ENCODE measurements at regions not wholly inside any gene's neighbourhood (a gene's known extent, or its start where the extent isn't known, plus 50 kb on each side); places are given as distances from the start of the nearest gene placed in this dataset.
"Not testable (repeated sequence)": the region's sequence is repeated elsewhere in the genome, so short reads cannot be mapped to it uniquely, and the experiment has no call there.

DNA sequence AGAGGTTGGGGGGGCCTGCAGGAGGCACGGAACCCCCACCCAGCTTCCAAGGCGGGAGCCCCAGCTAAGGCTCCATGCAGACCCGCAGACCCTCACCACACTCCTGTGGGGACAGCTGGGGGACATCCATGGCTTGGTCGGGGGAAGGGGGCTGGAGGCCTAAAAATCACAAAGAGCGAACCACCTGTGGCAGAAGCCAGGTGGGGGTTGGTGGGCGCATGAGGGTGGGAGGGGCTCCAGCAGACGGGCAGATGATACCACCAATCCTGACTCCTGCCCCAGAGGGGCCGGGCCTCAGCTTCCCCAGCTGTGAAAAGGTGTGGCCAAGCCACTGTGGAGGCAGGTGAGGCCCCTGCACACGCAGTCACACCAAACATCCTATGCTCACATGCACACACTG lies 111.6 kb downstream of the FAM53A start:
- DNase-seq = no peak

DNA sequence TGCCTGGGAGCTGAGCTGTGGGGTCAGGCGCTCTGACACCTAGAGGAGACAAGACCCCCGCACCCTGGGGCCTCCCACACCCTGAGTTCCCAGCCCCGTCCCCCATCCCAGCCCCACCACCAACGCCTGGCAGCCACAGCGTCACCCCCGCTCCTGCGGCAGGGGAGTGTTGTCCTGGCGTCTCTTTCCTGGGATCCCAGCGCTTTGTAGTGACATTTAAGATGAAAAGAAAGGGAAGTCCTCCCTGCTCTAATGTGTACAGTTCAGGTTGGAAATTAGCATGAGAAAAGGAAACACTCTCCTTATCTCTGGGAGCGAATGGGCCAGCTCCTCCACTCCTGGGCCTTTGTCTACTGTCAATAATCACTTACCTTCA lies 112.1 kb downstream of the FAM53A start:
- no peak for DNase-seq

- no peak for DNase-seq
Measured at GRCh38 chr4:1571165-1572009, 112.7 kb downstream of the FAM53A start.

GRCh38 chr4:1570291-1571164 lies 113.6 kb downstream of the FAM53A start:
- DNase-seq = no peak

DNA sequence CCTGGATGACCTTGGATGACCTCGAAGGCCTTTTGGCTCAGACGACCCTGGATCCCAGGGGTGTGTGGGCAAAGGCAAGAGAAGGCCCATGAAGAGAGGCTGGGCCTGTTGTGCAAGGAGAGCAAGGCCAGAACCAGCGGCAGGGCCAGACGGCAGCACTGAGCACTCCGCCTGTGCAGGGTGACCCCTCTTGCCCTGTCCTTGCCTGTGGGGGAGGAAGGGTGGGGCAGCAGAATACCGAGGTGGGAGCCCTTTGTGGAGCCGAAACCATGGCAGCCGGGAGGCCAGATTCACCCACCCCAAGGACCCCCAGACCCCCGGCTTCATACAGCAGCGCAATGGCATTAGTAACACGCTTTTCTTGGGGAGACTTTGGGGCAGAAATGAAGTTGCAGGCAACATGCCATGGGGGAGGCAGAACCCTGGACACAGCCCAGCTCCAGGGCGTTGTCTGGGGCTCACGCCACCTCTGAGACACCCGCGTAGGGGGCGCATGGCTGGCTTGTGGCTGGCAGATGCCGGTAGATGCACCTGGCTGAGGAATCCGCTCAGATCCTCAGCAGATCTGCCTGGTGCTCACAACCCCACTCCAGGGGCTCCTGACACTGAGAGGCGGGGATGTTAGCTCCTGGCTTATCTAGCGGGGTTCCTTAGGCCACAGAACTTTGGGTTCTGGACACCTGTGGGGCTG lies 114.5 kb downstream of the FAM53A start:
- DNase-seq = no peak

- DNase-seq = no peak
Measured at GRCh38 chr4:1568855-1569460, 115.2 kb downstream of the FAM53A start.

- no peak for DNase-seq
Measured at GRCh38 chr4:1567808-1568581, 116.1 kb downstream of the FAM53A start.

- DNase-seq = no peak
Measured at GRCh38 chr4:1567519-1567807, 116.7 kb downstream of the FAM53A start.

DNA sequence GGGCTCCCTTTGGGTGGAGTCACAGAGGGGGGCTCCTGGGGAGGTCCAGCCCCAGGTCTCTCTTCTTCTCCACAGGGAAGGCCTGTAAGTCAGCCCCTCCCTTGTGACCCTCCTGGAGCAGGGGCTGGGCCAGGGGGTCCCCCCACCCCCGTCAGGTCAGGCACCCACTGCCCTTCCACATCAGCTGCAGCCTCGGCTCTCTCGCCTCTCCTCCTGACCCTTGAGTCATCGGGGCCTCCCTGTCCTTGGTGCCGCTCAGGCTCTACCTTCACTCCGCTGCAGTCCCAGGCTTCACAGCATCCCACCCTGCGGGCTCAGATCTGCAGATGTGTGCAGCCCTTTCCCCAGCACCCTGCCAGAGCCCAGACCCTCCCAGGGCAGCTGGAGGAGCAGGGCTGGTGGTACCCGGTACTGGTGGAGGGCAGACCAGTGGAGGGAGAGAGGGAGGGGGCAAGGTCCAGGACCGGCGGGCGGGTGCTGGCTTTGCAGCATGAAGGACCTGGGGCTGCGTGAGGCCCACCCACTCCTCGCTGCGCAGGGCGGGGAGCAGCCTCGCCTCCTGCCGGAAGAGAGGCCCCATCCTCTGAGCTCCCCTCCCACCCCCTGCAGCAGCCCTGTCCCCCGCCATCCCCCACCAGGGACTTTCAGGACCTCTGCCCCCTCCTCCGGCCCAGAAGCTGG lies 117.1 kb downstream of the FAM53A start:
- DNase-seq = no peak

- DNase-seq = not testable (repeated sequence)
Measured at GRCh38 chr4:1566301-1566837, 117.7 kb downstream of the FAM53A start.

DNA sequence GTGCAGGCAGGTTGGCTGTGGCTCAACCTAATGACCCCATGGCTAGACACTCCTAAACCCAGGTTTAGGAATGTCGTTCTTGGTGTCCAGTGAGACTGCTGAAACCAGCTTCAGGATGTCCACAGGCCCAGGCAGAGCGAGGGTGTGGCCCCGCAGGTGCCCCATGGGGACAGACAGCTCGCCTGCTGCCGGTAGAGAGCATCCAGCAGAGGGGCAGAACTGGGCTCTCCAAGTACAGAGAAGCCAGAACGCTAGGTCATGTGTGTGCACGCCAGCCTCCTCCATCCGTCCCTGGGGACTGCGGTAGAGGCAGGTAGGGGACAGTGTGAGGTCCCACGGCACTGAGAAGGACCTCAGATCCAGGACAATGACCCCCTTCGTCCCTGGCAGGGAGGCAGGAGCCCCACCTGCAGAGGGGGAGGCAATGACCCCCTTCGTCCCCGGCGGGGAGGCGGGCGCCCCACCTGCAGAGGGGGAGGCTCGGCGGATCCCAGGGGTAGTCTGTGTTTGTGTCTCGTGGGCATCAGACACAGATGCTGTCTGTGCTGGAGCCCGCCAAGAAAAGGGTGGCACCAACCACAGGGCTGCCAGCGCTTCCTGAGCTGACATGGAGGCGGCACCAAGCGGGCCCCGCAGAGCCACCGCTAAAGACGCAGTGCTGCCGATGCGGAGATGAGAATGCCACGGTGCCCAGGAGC lies 118.4 kb downstream of the FAM53A start:
- DNase-seq = no peak

DNA sequence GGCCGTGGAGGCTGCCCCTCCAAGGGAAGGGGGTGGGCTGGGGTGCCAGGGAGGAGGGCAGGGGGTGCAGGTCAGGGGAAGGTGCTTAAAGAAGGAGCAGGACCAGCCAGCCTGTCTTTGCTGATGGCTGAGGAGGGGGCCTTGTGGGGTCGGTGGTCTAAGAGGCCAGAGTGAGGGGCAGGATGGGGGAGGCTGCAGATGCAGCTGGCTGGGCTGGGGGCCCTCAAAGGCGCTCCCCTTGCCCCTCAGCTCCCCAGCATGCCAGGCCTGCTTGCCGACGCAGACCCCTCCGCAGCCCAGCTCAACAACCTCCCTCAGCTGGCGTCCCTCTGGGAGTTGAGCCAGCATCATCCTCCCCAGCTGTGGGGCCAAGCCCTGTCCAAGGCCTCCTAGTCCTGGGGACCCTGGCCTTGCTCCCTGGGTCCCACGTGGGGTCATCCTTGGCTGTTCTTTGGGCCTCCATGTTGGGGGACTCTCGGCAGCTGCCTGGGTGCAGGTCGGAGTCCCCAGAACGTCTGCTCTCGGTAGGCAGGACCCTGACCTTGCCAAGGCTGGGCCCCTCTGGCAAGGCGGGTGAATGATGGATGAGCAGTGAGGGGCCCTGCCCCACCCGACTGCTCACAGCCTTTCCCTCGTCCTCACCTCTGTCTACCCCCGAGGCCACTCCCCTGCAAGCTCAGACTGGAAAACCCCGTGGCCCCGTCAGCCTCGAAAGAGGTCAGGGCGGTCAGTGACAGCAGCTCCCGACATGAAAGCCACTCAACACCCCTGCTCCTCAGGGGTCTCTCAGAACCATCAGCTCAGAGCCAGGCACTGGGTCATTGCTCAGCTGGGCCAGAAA lies 119.4 kb downstream of the FAM53A start:
- DNase-seq = no peak

GRCh38 chr4:1563768-1564485 lies 120.2 kb downstream of the FAM53A start:
- no peak for DNase-seq

DNA sequence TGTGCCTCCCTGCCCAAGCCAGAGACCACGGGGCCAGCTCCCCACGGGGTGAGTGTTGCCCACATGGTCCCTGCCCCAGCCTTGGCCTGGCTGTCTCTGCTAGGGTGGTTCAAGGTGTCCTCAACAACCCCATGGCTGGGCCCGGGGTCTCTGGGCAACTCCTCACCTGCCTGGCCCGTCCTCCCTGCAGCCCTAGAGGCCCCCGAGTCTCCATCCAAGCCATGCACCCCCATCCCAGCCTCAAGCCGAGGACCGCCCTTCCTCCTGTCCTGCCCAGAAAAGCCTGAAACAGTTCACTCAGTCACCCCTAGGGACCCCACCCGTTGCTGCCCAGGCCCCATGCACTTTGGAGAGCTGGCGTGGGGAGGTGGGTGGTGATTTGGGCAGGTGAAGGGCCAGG lies 120.9 kb downstream of the FAM53A start:
- DNase-seq = no peak

GRCh38 chr4:1562771-1563170 lies 121.3 kb downstream of the FAM53A start:
- no peak for DNase-seq

DNA sequence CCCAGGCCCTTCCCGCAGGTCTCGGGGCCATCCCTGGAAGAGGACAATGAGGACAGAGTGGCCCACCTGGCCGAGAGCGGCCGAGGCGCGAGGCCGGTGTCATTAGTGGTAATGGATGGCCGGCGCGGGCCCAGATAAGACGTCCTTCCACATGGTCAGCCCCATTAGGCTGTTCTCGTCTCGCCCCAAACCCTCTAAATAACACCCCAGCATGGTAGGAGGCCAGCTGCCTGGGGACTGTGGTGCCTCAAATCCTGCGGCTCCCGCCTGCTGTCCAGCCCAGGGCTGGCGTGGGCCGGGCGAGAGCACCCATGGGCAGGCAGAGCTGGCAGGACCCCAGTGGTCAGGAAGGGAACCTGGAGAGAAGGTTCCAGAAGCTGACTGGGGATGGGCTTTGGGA lies 121.7 kb downstream of the FAM53A start:
- DNase-seq = no peak

DNA sequence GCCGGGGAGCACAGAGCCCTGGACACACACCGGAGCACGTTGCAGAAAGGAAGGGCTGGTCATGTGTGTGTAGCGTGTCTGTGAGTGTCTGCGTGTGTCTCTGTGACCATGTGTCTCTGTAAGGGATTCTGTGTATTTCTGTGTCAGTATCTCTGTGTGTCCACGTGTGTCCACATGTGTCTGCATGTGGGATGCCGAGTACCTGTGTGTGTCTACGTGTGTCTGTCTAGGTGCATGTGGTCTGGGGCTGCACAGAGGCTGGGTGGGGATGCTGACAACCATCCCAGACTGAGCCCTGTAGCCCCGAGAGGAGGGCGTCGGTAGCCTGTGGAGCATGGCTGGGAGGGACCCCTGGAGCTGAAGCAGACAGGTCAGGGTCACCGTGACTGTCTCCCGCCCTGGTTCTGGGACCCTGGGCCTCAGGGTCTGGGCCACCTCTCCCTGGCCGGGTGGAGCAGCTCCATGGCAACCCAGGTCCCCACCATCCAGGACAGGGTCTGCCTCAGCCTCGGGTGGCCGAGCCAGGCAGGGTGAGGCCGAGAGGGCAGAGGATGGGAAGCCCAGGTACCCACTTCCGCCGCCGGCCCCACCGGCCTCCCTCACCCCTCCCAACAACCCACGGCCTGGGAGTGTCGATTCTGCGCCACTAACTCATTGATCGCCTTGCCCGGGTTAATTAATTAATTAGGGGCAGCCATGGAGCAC lies 122.7 kb downstream of the FAM53A start:
- no peak for DNase-seq

GRCh38 chr4:1559896-1560650 lies 124.0 kb downstream of the FAM53A start:
- DNase-seq = no peak

Measured in NCI-H2029 (cell line).